GM12878 (cell line): ENCODE measurements at regions not wholly inside any gene's neighbourhood (a gene's known extent, or its start where the extent isn't known, plus 50 kb on each side); places are given as distances from the start of the nearest gene placed in this dataset.

ENCODE experiments used
- HDAC6 ChIP-seq: fragments of 200-600 bp; sonication (generic); IDR thresholded peaks from one replicate; pipeline ENCODE4 v1.8.0; 2017; ENCODE audit warnings: antibody characterized with exemption; ENCODE audit not compliant: unreplicated experiment
- POLR2A ChIP-seq: IDR thresholded peaks from 2 replicates; pipeline ENCODE4 v1.6.1; 2011; ENCODE audit warnings: low read depth, mild to moderate bottlenecking, low read length
- POLR2AphosphoS2 ChIP-seq: IDR thresholded peaks from 2 replicates; pipeline ENCODE4 v1.6.1; 2011; ENCODE audit warnings: low read depth, mild to moderate bottlenecking, low read length, improper control_type of control experiment, moderate library complexity
- TAF1 ChIP-seq: IDR thresholded peaks from 2 replicates; pipeline ENCODE4 v1.6.1; 2011; ENCODE audit warnings: mild to moderate bottlenecking, low read depth, low read length, borderline replicate concordance
- TCF7 ChIP-seq: IDR thresholded peaks from 2 replicates; pipeline ENCODE4 v1.6.1; 2014; ENCODE audit warnings: antibody characterized with exemption, borderline replicate concordance
- YY1 ChIP-seq: IDR thresholded peaks from 2 replicates; pipeline ENCODE4 v1.6.1; 2011; ENCODE audit warnings: low read depth, mild to moderate bottlenecking, low read length
- TF ChIP-seq, protein P1 (sequence below): IDR thresholded peaks from 2 replicates; pipeline ENCODE4 v1.6.1; 2012; ENCODE audit warnings: low read depth, low read length, improper control_type of control experiment
- TF ChIP-seq, protein P2 (sequence below), 3 experiments: IDR thresholded peaks in 2 of 3; conservative IDR thresholded peaks in 1 of 3; 2 replicates each; pipeline ENCODE4 v1.5.1; 2011; ENCODE audit warnings: low read depth in 3 of 3, low read length in 3 of 3, mild to moderate bottlenecking in 3 of 3, control low read depth in 2 of 3, moderate library complexity in 2 of 3, inconsistent platforms in 1 of 3, mixed read lengths in 1 of 3; ENCODE audit not compliant: control insufficient read depth in 2 of 3, insufficient read depth in 1 of 3; ENCODE audit errors: extremely low read depth in 1 of 3

DNA sequence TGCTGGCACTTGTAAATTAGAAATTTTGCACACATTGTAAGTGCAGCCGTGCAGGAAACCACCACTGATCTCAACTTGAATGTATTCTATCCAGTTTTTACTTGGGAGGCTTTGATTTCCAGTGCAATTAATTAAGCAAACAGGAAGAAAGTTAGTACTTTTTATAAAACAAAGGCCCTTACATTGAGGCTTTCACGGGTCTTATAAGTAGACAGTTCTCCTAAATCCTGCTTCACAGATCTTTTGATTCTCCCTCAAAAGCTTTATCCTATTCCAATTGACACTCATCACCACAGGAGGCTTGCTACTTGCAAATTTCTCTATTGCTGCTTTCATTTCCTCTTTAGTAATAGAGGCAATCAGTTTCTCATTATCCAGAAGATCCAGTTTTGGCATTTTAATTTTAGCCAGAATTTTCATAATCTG, 90.1 kb downstream of the ERCC5 start:
- no peak for TF ChIP-seq POLR2A
- TF ChIP-seq, protein P1, sequence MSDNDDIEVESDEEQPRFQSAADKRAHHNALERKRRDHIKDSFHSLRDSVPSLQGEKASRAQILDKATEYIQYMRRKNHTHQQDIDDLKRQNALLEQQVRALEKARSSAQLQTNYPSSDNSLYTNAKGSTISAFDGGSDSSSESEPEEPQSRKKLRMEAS = no peak
- no peak for TF ChIP-seq TAF1
- no peak for TF ChIP-seq POLR2AphosphoS2
- no peak for TF ChIP-seq HDAC6
- no peak for TF ChIP-seq YY1
- TF ChIP-seq, protein P2, sequence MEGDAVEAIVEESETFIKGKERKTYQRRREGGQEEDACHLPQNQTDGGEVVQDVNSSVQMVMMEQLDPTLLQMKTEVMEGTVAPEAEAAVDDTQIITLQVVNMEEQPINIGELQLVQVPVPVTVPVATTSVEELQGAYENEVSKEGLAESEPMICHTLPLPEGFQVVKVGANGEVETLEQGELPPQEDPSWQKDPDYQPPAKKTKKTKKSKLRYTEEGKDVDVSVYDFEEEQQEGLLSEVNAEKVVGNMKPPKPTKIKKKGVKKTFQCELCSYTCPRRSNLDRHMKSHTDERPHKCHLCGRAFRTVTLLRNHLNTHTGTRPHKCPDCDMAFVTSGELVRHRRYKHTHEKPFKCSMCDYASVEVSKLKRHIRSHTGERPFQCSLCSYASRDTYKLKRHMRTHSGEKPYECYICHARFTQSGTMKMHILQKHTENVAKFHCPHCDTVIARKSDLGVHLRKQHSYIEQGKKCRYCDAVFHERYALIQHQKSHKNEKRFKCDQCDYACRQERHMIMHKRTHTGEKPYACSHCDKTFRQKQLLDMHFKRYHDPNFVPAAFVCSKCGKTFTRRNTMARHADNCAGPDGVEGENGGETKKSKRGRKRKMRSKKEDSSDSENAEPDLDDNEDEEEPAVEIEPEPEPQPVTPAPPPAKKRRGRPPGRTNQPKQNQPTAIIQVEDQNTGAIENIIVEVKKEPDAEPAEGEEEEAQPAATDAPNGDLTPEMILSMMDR (IDR thresholded peaks at IDR 0.05 in 2 of 3, conservative IDR thresholded peaks at IDR 0.05 in 1 of 3; ENCODE audit: control insufficient read depth in 2 of 3, extremely low read depth in 1 of 3, insufficient read depth in 1 of 3, low read depth in 3 of 3, low read length in 3 of 3) = no peak
- 0 out of 2 replicates have a peak, but pooled peaks have one; percentile 62 for TF ChIP-seq TCF7
